Neural cell (in vitro differentiated cells): ENCODE measurements at regions not wholly inside any gene's neighbourhood (a gene's known extent, or its start where the extent isn't known, plus 50 kb on each side); places are given as distances from the start of the nearest gene placed in this dataset.

Experiments
- CTCF ChIP-seq: fragments of 450-650 bp; IDR thresholded peaks from 2 replicates; pipeline ENCODE4 v1.5.1; 2014; ENCODE audit warnings: antibody characterized with exemption, mild to moderate bottlenecking, moderate library complexity; ENCODE audit not compliant: poor library complexity, severe bottlenecking
- TAF1 ChIP-seq: IDR thresholded peaks from 2 replicates; pipeline ENCODE4 v1.6.1; 2012; ENCODE audit warnings: low read depth

GRCh38 chr18:24669015-24669414 is 208.6 kb downstream of the HRH4 start:
- TF ChIP-seq CTCF (no peak), TAF1 (no peak)
